SJSA1 (cell line): ENCODE measurements at regions not wholly inside any gene's neighbourhood (a gene's known extent, or its start where the extent isn't known, plus 50 kb on each side); places are given as distances from the start of the nearest gene placed in this dataset.

Experiments used
- DNase-seq, 2 experiments: peaks; one replicate each; pipeline ENCODE4 v3.0.0-alpha.2; 2015 to 2020; ENCODE audit warnings: low spot score in 2 of 2, low read depth in 1 of 2
- H3K27ac ChIP-seq: fragments of 250-450 bp; sonication (Bioruptor Pico); 2 replicates; pipeline ENCODE4 v1.5.1; 2020; ENCODE audit warnings: mild to moderate bottlenecking, moderate library complexity
- H3K27me3 ChIP-seq: fragments of 250-450 bp; sonication (Bioruptor Pico); replicated peaks from 2 replicates; pipeline ENCODE4 v1.5.1; 2020; ENCODE audit warnings: mild to moderate bottlenecking, moderate library complexity
- H3K36me3 ChIP-seq: fragments of 250-450 bp; sonication (Bioruptor Pico); 2 replicates; pipeline ENCODE4 v1.5.1; 2020; ENCODE audit warnings: mild to moderate bottlenecking
- H3K4me1 ChIP-seq: fragments of 250-450 bp; sonication (Bioruptor Pico); replicated peaks from 2 replicates; pipeline ENCODE4 v1.6.1; 2021; ENCODE audit warnings: mild to moderate bottlenecking
- H3K4me3 ChIP-seq: fragments of 250-450 bp; sonication (Bioruptor Pico); 2 replicates; pipeline ENCODE4 v1.5.1; 2020; ENCODE audit warnings: mild to moderate bottlenecking
- H3K9me3 ChIP-seq: fragments of 250-450 bp; sonication (Bioruptor Pico); replicated peaks from 2 replicates; pipeline ENCODE4 v1.5.1; 2020; ENCODE audit warnings: mild to moderate bottlenecking

DNA sequence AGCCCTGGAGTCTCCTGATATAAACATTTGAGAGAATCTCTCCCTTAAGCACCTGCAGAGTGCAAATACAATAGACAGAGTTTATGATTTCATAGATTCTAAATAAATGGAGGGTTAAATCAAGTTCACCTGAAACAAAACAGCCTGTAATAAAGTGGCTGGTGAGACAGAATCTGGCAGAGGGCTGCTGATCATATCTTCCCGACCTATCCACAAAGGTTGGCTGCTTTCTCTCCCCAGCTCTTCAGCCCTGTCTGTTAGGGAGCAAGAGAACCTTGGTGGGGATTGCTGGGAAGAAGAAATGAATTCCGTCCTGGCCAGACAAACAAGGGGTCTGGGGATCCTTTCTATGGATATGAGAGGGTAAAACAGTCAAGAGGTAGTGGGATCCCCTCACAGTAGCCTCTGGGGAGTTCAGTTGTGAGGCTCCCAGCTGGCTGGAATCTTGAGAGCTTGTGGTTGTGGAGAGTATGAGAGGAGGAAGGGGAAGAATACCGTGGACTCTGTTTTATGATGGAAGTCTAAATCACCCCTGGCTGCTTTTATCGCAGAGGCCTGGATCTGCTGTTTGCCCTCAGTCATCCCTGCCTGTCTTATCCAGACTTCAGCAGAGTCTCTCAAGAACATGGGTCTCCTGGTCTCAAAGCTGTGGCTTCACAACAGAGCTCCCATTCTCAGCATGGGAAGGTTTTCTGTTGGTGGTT is 451.3 kb downstream of the NTRK3 start:
- H3K9me3 ChIP-seq: no peaks in the 10 kb centered on the region
- H3K27me3 ChIP-seq: no peaks in the 10 kb centered on the region
- no peak for DNase-seq
- no peak overlapping the region for H3K27ac ChIP-seq
- no peak overlapping the region for H3K4me3 ChIP-seq
- no peaks in the 10 kb centered on the region for H3K4me1 ChIP-seq
- no peaks in the 10 kb centered on the region for H3K36me3 ChIP-seq

DNA sequence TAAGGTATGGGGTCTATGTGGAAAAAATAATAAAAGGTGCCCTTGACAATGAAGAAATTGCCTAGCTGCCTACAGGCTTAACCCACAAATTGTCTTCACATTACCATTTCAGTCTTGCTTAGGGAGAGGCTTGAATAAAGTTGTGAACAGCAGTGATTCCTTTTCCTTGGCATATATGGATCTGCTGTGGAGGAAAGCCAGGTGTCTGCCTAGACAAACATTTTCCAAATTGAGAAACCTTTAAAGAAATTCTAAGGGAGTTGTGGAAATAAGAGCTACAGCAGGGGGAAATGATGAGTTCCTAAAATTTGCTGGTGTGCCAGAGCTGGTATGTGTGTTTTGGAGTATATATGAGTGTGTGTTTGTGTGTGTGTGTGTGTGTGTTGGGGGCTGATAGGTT is 452.1 kb downstream of the NTRK3 start:
- no peak for DNase-seq
- no peak overlapping the region for H3K27ac ChIP-seq
- H3K4me1 ChIP-seq: no peaks in the 10 kb centered on the region
- no peaks in the 10 kb centered on the region for H3K9me3 ChIP-seq
- H3K27me3 ChIP-seq: no peaks in the 10 kb centered on the region
- no peaks in the 10 kb centered on the region for H3K36me3 ChIP-seq
- H3K4me3 ChIP-seq: no peak overlapping the region

DNA sequence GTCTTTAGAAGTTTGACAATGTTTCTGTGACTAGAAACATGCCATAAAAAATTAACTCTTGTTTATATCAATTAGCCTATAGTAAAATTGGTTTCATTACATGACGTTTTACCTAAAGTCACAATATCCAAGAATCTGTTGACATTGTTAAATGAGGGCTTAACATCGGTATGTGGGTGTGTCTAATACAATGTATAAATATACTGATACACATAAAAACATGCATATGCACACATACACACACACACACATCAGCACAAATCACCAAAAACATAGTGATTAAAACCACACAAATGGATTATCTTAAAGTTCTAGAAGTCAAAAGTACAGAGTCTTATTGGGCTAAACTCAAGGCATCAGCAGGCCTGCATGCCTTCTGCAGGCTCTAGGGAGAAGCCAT is 456.7 kb downstream of the NTRK3 start:
- Histone ChIP-seq H3K27ac (no peak overlapping the region), H3K9me3 (no peaks in the 10 kb centered on the region), H3K36me3 (no peaks in the 10 kb centered on the region), H3K4me3 (no peak overlapping the region), H3K4me1 (no peaks in the 10 kb centered on the region), H3K27me3 (no peaks in the 10 kb centered on the region; the same call in 1 of the 2 replicates)
- no peak for DNase-seq

DNA sequence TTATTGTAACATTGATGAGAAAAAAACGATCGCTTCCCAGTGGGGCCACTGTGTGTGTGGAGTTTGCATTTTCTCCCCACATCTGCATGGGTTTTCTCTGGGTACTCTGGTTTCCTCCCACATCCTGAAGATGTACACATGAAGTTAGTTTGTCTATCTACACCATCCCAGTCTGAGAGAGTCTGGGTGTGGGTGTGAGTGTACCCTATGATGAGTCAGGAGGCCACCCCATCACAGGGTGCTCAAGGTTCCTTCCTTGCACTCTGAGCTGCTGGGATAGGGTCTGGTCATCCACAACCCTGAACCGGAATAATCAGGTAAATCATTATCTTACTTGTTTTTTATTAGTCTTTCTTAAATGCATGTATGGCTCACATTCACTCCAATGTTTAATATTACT is 457.1 kb downstream of the NTRK3 start:
- no peaks in the 10 kb centered on the region; the same call in 1 of the 2 replicates for H3K27me3 ChIP-seq
- H3K27ac ChIP-seq: no peak overlapping the region
- H3K36me3 ChIP-seq: no peaks in the 10 kb centered on the region
- DNase-seq: no peak
- no peak overlapping the region for H3K4me3 ChIP-seq
- H3K4me1 ChIP-seq: no peaks in the 10 kb centered on the region
- no peaks in the 10 kb centered on the region for H3K9me3 ChIP-seq

DNA sequence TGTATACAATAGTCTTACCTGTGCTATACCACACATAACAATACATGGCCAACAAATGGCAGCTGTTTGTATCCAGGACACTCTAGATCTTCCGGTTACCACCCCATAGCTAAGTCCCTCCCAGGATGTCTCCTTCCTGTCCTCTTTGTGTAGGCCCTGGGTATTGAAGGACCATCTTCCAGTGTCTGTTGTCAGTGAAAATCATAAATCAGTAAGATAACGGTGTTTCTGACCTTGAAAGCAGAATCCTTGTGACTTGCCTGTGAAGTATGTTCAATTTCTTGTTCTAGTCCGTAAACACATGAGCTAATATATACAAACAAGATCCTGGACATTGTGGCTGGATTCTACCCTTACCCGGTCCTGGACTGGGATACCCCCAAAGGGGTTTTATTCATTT is 462.8 kb downstream of the NTRK3 start:
- no peak for DNase-seq
- Histone ChIP-seq H3K27ac (no peak overlapping the region), H3K36me3 (no peaks in the 10 kb centered on the region), H3K4me3 (no peak overlapping the region), H3K9me3 (no peaks in the 10 kb centered on the region), H3K27me3 (no peaks in the 10 kb centered on the region; the same call in 1 of the 2 replicates), H3K4me1 (0 out of 2 replicates have a peak, but pooled peaks cover 4% of the 10 kb centered on the region)

DNA sequence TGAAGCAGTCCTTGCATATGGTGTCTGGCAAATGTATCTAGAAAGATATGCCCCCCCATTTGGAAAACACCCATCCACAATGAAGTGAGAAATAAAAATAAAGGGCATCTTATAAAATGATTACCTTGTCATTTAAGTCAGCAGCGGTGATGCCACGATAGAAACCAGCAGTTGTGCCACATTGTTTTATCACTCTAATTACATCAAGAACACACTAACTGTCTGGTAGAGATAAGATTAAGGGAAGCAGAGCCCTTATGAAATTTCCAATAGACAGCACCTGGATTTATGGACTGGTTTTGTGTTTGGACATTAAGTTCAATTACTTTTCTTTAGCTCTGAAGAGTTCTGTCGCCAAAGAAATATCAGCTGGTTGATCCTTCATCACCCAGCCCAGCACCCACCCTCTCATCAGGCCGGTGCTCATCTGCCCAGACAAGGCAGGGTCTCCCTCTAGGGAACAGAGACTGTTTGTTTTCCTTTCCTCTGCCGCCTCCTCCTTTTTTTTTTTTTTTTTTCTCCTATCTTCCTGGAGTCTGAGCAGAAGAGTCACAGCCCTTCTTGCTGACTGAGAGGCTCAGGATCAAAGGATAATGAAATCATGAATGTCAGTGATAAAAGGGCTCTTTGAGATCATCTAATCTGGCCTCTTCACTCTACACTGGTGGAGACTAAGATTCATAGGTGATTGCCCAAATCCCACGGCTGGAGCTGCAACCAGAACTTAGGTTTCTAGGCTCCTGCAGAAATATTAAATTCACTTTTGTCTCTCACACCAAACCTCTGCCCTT is 464.1 kb downstream of the NTRK3 start:
- no peaks in the 10 kb centered on the region; the same call in 1 of the 2 replicates for H3K27me3 ChIP-seq
- DNase-seq: no peak
- H3K4me3 ChIP-seq: no peak overlapping the region
- no peaks in the 10 kb centered on the region for H3K36me3 ChIP-seq
- 0 out of 2 replicates have a peak, but pooled peaks cover 4% of the 10 kb centered on the region for H3K4me1 ChIP-seq
- H3K27ac ChIP-seq: no peak overlapping the region
- no peaks in the 10 kb centered on the region for H3K9me3 ChIP-seq

DNA sequence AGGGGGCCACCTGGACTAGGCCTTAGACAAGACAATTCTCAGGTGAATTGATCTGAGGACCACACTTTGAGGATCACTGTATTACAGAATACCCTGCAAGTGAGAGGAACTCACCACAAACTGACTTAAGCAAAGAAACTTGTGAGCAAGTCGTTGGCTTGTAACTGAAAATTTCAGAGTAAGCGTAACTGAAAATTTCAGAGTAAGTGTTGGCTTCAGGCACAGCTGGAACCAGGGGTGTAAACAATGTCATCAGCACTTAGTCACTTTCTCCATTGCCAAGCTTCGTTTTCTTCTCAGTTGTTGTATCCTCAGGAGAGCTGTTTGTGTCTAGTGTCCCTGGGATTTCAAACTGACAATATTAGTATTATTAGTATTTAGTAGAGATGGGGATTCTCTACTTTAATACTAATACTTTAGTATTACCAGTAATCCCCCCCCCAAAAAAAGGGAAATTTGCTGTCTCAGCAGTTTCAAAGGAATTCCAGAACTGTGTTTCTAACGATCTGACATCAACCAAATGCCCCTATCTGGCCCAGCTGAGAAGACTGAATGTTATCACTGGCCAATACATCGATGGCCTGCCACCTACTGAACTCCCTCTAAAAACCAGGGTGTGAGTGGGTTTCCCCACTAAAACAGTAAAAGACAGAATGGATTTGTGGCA is 474.4 kb downstream of the NTRK3 start:
- H3K4me3 ChIP-seq: no peak overlapping the region
- H3K9me3 ChIP-seq: no peaks in the 10 kb centered on the region
- no peak overlapping the region for H3K27ac ChIP-seq
- no peaks in the 10 kb centered on the region for H3K27me3 ChIP-seq
- DNase-seq: no peak
- H3K4me1 ChIP-seq: no peaks in the 10 kb centered on the region
- H3K36me3 ChIP-seq: no peaks in the 10 kb centered on the region

DNA sequence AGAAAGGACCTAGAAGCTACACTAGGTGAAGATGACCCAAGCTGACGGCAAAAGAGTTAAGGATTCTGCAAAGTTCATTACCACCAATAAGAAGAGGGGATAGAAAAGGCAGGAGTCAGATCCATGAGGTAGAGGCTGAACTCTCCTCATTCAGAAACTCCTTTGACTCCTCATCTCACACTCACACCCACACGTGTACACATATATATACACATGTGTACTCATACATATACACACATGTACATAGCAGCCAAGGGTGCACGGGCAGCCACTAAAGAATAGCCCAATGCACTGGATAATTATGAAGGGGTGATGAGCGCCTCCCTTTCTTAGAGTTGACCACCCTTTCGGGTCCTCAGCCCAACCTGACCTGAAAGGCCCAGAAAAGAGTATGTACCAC is 476.8 kb downstream of the NTRK3 start:
- DNase-seq: no peak
- Histone ChIP-seq H3K4me3 (no peak overlapping the region), H3K4me1 (no peaks in the 10 kb centered on the region), H3K36me3 (no peaks in the 10 kb centered on the region), H3K27ac (no peak overlapping the region), H3K9me3 (no peaks in the 10 kb centered on the region), H3K27me3 (no peaks in the 10 kb centered on the region)

DNA sequence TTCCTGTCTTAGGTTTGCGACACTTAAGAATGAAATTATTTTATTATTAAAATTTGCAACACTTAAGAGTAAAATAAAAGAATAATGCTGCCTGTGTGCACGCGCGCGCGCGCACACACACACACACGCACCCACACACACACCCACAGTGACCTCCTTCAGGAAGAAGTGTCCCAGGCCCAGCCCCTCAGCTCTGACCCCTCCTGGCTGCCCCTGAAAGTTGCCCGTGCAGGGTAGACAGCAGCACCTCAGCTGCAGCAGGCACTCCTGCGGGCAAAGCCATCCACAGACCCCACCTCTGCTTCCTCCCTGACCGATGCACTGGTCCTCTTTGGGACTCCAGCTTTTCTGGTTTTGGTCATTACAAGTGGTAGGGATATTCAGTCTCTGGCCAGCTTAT is 478.2 kb downstream of the NTRK3 start:
- Histone ChIP-seq H3K9me3 (no peaks in the 10 kb centered on the region), H3K4me3 (no peak overlapping the region), H3K27ac (no peak overlapping the region), H3K4me1 (no peaks in the 10 kb centered on the region), H3K27me3 (no peaks in the 10 kb centered on the region), H3K36me3 (no peaks in the 10 kb centered on the region)
- no peak for DNase-seq

DNA sequence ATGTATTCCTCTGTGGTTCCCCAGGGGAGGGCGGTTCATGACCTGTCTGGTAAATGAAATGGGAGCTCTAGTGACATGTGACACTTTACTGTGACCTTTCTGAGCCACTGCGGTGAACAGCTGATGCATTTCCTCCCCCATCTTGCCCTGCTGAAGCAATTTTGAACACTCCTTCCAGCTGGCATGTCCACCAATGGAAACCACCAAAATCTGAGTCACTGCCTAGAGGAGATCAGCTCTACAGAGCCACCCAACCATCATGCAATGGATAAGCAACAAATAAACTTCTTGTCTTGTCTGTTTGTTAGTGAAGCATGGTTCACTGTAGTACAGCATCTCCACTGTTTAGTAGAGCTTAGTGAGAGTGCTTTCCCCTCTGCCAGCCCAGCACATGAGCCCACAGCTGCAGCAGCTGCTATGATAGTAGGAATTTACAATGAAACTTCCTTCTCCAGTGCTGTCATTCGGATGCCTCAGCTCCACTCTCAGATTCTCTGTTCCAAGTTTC is 479.4 kb downstream of the NTRK3 start:
- DNase-seq: no peak
- no peak overlapping the region for H3K4me3 ChIP-seq
- H3K4me1 ChIP-seq: no peaks in the 10 kb centered on the region
- no peak overlapping the region for H3K27ac ChIP-seq
- no peaks in the 10 kb centered on the region for H3K27me3 ChIP-seq
- H3K9me3 ChIP-seq: no peaks in the 10 kb centered on the region
- no peaks in the 10 kb centered on the region for H3K36me3 ChIP-seq

DNA sequence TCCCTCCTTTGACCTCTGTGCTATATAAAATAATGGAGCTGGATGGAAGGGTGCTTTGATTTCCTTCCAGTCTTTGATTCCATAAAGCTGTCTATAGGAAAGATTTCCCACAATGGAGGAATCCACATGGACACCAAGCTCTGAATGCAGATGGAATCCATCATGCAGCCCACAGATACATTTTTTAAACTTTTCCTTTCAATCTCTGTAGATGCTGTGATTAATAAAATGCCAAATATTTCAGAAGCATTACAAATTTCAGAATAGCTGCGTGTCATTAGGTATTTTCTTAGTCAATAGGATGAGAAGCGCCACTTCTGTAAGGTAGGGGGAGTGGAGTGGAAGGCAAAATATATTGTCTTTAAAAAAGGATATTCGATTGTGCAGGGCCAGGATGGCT is 489.0 kb downstream of the NTRK3 start:
- H3K36me3 ChIP-seq: no peaks in the 10 kb centered on the region
- H3K27me3 ChIP-seq: no peaks in the 10 kb centered on the region
- H3K4me3 ChIP-seq: no peak overlapping the region
- no peaks in the 10 kb centered on the region for H3K9me3 ChIP-seq
- DNase-seq: no peak
- peaks cover 8% of the 10 kb centered on the region; the same call in 1 of the 2 replicates for H3K4me1 ChIP-seq
- no peak overlapping the region for H3K27ac ChIP-seq

DNA sequence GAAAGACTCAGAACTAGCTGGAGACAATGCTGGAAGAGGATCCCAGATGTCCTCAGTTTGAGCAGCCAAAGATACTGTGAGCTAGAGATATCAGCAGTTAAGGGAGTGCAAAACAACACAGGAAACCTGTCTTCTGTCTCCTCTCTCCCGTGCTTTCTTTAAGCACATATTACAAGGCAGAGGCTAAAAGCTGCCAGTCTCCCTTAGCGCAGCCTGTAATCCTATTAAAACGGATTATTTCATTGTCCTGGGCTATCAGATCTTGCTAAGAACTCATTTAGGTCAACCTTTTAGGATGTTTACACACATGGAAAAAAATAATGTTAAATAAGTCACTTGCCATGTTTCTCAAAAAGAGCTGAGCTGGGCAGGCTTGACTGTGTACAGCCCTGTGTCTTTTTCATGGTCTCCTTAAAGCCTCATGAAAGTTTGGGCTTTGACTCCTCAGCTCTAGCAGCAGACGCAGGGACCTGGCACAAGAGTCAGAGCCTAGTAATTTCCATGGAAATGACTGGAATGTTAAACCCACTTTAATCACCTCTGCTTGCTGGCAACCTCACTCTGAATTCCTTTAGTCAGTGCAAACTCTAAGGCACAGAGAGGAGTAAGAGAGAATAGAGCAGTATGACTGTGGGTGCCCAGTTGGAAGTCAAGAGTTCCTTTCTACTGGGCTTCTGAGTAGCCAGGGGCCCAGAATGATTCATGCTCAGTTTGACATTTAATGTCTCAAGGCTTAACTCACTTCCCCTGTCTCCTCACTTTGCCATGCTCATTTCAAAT is 491.9 kb downstream of the NTRK3 start:
- Histone ChIP-seq H3K4me1 (peaks cover 8% of the 10 kb centered on the region; the same call in 1 of the 2 replicates), H3K27me3 (no peaks in the 10 kb centered on the region), H3K9me3 (no peaks in the 10 kb centered on the region), H3K4me3 (no peak overlapping the region), H3K27ac (no peak overlapping the region), H3K36me3 (no peaks in the 10 kb centered on the region)
- peak in 1 of 2 experiments; percentile 23 for DNase-seq

DNA sequence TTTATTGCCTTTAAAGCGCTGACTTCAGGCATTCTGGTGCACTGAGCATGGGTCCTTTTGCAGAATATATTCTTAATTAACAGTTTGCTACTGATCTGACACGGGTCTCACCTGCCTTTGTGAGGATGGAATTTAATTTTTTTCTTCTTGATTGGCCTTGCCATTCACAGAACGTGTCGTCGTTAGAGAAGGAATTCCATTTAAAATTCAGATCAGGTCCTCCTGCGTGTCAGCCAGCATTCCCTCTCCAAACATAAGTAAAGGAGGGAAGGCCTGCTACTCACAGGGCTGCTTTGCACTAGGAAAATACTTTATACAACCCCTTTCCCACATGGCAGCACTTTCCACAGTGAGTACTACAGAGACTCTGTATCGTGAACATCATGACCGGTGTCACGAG is 492.7 kb downstream of the NTRK3 start:
- Histone ChIP-seq H3K27ac (no peak overlapping the region), H3K36me3 (no peaks in the 10 kb centered on the region), H3K9me3 (no peaks in the 10 kb centered on the region), H3K4me1 (peaks cover 8% of the 10 kb centered on the region; the same call in 1 of the 2 replicates), H3K27me3 (no peaks in the 10 kb centered on the region), H3K4me3 (no peak overlapping the region)
- no peak for DNase-seq
